OCI-LY1 (cell line): ENCODE measurements at regions not wholly inside any gene's neighbourhood (a gene's known extent, or its start where the extent isn't known, plus 50 kb on each side); places are given as distances from the start of the nearest gene placed in this dataset.

Experiments used
- EZH2 ChIP-seq: fragments of 200-600 bp; sonication (generic), shearing (Covaris generic); IDR thresholded peaks from 2 replicates; pipeline ENCODE4 v1.8.0; 2017; ENCODE audit warnings: borderline replicate concordance, mixed run types, mild to moderate bottlenecking, antibody characterized with exemption, low read length, moderate library complexity, mixed read lengths
- TF ChIP-seq, protein P1 (sequence below): fragments of 200-600 bp; sonication (generic), shearing (Covaris generic); IDR thresholded peaks from 2 replicates; pipeline ENCODE4 v1.5.1; 2017; ENCODE audit warnings: mild to moderate bottlenecking, antibody characterized with exemption, low read length, moderate library complexity, mixed read lengths

DNA sequence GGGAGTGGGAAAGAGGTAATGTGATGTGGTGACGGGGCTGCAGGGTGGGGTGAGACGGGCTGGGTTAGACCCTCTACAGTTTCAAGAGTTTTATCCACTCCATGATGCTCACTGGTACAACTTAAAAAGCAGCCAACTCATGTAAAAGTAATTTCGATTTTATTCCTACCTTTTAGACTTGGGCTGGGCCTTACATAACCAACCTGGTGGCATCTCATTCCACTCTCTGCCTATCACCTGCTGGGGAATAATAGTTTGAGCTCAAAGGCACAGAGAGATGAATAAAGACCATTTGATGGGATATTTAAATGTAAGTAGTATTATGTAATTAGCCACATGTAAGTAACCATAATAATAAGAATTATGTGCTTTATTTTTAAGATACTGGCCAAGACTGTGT is 366.0 kb upstream of the RNF32 start:
- TF ChIP-seq EZH2 = no peak
- TF ChIP-seq, protein P1, sequence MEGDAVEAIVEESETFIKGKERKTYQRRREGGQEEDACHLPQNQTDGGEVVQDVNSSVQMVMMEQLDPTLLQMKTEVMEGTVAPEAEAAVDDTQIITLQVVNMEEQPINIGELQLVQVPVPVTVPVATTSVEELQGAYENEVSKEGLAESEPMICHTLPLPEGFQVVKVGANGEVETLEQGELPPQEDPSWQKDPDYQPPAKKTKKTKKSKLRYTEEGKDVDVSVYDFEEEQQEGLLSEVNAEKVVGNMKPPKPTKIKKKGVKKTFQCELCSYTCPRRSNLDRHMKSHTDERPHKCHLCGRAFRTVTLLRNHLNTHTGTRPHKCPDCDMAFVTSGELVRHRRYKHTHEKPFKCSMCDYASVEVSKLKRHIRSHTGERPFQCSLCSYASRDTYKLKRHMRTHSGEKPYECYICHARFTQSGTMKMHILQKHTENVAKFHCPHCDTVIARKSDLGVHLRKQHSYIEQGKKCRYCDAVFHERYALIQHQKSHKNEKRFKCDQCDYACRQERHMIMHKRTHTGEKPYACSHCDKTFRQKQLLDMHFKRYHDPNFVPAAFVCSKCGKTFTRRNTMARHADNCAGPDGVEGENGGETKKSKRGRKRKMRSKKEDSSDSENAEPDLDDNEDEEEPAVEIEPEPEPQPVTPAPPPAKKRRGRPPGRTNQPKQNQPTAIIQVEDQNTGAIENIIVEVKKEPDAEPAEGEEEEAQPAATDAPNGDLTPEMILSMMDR = no peak
